HepG2 (cell line): ENCODE measurements at regions not wholly inside any gene's neighbourhood (a gene's known extent, or its start where the extent isn't known, plus 50 kb on each side); places are given as distances from the start of the nearest gene placed in this dataset.

Experiments
- ATAC-seq: fragments of 200-7000 bp; cut with Tn5 transposase; 3 replicates; pipeline ENCODE4 v1.9.1; 2020; ENCODE audit warnings: mild to moderate bottlenecking, moderate library complexity
- BruUV-seq: library from RNA; stranded (reverse); fragments of 400-500 nt; replicated peaks from 2 replicates; lab custom pipeline; 2021; lab: Mats Ljungman, UMichigan
- CTCF ChIA-PET: fragments of 300-600 bp; formaldehyde crosslinking; extraction: SDS; loops from one replicate; lab custom pipeline; 2021; ENCODE audit warnings: low total read pairs, inconsistent platforms, low intra/inter-chr PET ratio; lab: Yijun Ruan, JAX
- POLR2A ChIA-PET: fragments of 350-600 bp; sonication (Branson Sonifier 250); formaldehyde crosslinking; loops from one replicate; lab custom pipeline; 2020; ENCODE audit warnings: antibody characterized with exemption, inconsistent platforms; lab: Yijun Ruan, JAX
- DNase-seq: peaks from one replicate; pipeline ENCODE4 v3.0.0-alpha.2; 2015; ENCODE audit warnings: low spot score
- FAIRE-seq: peaks from 3 replicates; lab custom pipeline; 2011; peaks lifted over from hg19 to GRCh38; lab: Jason Lieb, UNC
- H2AFZ ChIP-seq: one replicate; pipeline ENCODE4 v1.6.1; 2011; ENCODE audit warnings: low read length, inconsistent platforms
- H3K27ac ChIP-seq: fragments of 300-600 bp; 3 replicates; pipeline ENCODE4 v1.8.0; 2011; ENCODE audit warnings: mixed run types, mild to moderate bottlenecking, mixed read lengths, low read length, inconsistent platforms; ENCODE audit not compliant: insufficient read depth; ENCODE audit errors: extremely low read length
- H3K27me3 ChIP-seq, 2 experiments: fragments of 200-600 bp in 1 of 2; 2 replicates in 1 of 2; 3 replicates in 1 of 2; pipeline versions ENCODE4 v1.6.0 to v1.8.0; 2011; ENCODE audit warnings: low read length in 2 of 2, mild to moderate bottlenecking in 2 of 2, moderate library complexity in 2 of 2, inconsistent platforms in 1 of 2; ENCODE audit not compliant: insufficient read depth in 2 of 2, control insufficient read depth in 1 of 2
- H3K36me3 ChIP-seq, 2 experiments: fragments of 200-600 bp in 1 of 2; replicated peaks in 1 of 2; 2 replicates in 1 of 2; 3 replicates in 1 of 2; pipeline versions ENCODE4 v1.5.1 to v1.8.0; 2011; ENCODE audit warnings: low read length in 2 of 2, inconsistent platforms in 1 of 2; ENCODE audit not compliant: insufficient read depth in 2 of 2, control insufficient read depth in 1 of 2
- H3K4me1 ChIP-seq: 2 replicates; pipeline ENCODE4 v1.5.1; 2012; ENCODE audit warnings: low read length, inconsistent platforms; ENCODE audit not compliant: insufficient read depth
- H3K4me2 ChIP-seq: 2 replicates; pipeline ENCODE4 v1.6.0; 2011; ENCODE audit warnings: low read depth, low read length, inconsistent platforms
- H3K4me3 ChIP-seq, 3 experiments: fragments of 200-600 bp in 1 of 3; sonication (generic), shearing (Covaris generic) in 1 of 3; replicated peaks in 1 of 3; 2 replicates each; pipeline ENCODE4 v1.5.1; 2011 to 2016; ENCODE audit warnings: low read length in 3 of 3, inconsistent platforms in 2 of 3, low read depth in 2 of 3, mild to moderate bottlenecking in 2 of 3, control low read depth in 1 of 3, mixed read lengths in 1 of 3; ENCODE audit not compliant: insufficient read depth in 1 of 3
- H3K79me2 ChIP-seq: one replicate; pipeline ENCODE4 v1.6.1; 2011; ENCODE audit warnings: low read length, inconsistent platforms; ENCODE audit not compliant: insufficient read depth
- H3K9ac ChIP-seq: 2 replicates; pipeline ENCODE4 v1.6.0; 2011; ENCODE audit warnings: mild to moderate bottlenecking, low read depth, low read length, inconsistent platforms; ENCODE audit not compliant: insufficient read depth
- H3K9me3 ChIP-seq: 2 replicates; pipeline ENCODE4 v1.5.1; 2012; ENCODE audit warnings: mild to moderate bottlenecking, low read length
- H4K20me1 ChIP-seq: 2 replicates; pipeline ENCODE4 v1.6.0; 2011; ENCODE audit warnings: inconsistent platforms, mild to moderate bottlenecking, low read length, moderate library complexity; ENCODE audit not compliant: insufficient read depth
- ATAD3A ChIP-seq: sonication (generic); formaldehyde crosslinking; IDR thresholded peaks from 2 replicates; pipeline ENCODE4 v1.4.0; 2020; ENCODE audit warnings: missing genetic modification reagents
- FIP1L1 ChIP-seq: fragments of 200-400 bp; formaldehyde crosslinking; IDR thresholded peaks from 2 replicates; pipeline ENCODE4 v1.6.1; 2018; ENCODE audit warnings: low read depth, mild to moderate bottlenecking, low read length, moderate library complexity, borderline replicate concordance; ENCODE audit not compliant: insufficient read depth
- FOSL1 ChIP-seq: sonication (generic); formaldehyde crosslinking; IDR thresholded peaks from 2 replicates; pipeline ENCODE4 v1.9.0; 2021; ENCODE audit warnings: missing genetic modification reagents, borderline replicate concordance
- GTF2F1 ChIP-seq: fragments of 150-350 bp; IDR thresholded peaks from 2 replicates; pipeline ENCODE4 v1.6.1; 2014; ENCODE audit warnings: low read length
- KMT2B ChIP-seq: IDR thresholded peaks from 2 replicates; pipeline ENCODE4 v1.6.1; 2016; ENCODE audit warnings: missing genetic modification reagents, missing compliant biosample characterization
- MXI1 ChIP-seq: IDR thresholded peaks from 3 replicates; pipeline ENCODE4 v1.6.1; 2012; ENCODE audit warnings: low read depth, low read length, inconsistent platforms, borderline replicate concordance
- NFE2 ChIP-seq: sonication (generic); formaldehyde crosslinking; IDR thresholded peaks from 2 replicates; pipeline ENCODE4 v1.4.0; 2020; ENCODE audit warnings: missing genetic modification reagents
- PLRG1 ChIP-seq: fragments of 450-650 bp; conservative IDR thresholded peaks from 2 replicates; pipeline ENCODE4 v1.6.1; 2016
- RELA ChIP-seq: sonication (generic); formaldehyde crosslinking; IDR thresholded peaks from 2 replicates; pipeline ENCODE4 v1.4.0; 2020; ENCODE audit warnings: missing genetic modification reagents
- TGIF2 ChIP-seq: IDR thresholded peaks from 2 replicates; pipeline ENCODE4 v1.6.1; 2016; ENCODE audit warnings: control low read depth, missing compliant biosample characterization
- ZNF501 ChIP-seq: sonication (generic); formaldehyde crosslinking; IDR thresholded peaks from 2 replicates; pipeline ENCODE4 v1.5.1; 2020; ENCODE audit warnings: mild to moderate bottlenecking, moderate library complexity, missing genetic modification reagents
- ZNF550 ChIP-seq: sonication (generic); formaldehyde crosslinking; IDR thresholded peaks from 2 replicates; pipeline ENCODE4 v1.4.0; 2020; ENCODE audit warnings: mild to moderate bottlenecking, missing genetic modification reagents, borderline replicate concordance
- WGBS: methylation state at CpG from one replicate; pipeline ENCODE4 v1.1.6; 2017; ENCODE audit warnings: low lambda C conversion rate; 5-methylcytosine and 5-hydroxymethylcytosine counted together
- in situ Hi-C: cut with HindIII; loops from 2 replicates; pipeline ENCODE4 v1.10.0; 2017; ENCODE audit warnings: low pct_unique_long_range_greater_than_20kb; ENCODE audit not compliant: extremely low pct_ligation_motif_present
- intact Hi-C: fragments of 100-400 bp; cut with micrococcal nuclease; formaldehyde crosslinking; loops from one replicate; pipeline ENCODE4 v1.10.0; 2022; ENCODE audit not compliant: unreplicated experiment
- TF ChIP-seq, protein P1 (sequence below): sonication (generic); formaldehyde crosslinking; IDR thresholded peaks from 2 replicates; pipeline ENCODE4 v1.4.0; 2020; ENCODE audit warnings: missing genetic modification reagents, borderline replicate concordance
- TF ChIP-seq, protein P2 (sequence below): sonication (generic); formaldehyde crosslinking; IDR thresholded peaks from 2 replicates; pipeline ENCODE4 v1.4.0; 2020; ENCODE audit warnings: missing genetic modification reagents

DNA sequence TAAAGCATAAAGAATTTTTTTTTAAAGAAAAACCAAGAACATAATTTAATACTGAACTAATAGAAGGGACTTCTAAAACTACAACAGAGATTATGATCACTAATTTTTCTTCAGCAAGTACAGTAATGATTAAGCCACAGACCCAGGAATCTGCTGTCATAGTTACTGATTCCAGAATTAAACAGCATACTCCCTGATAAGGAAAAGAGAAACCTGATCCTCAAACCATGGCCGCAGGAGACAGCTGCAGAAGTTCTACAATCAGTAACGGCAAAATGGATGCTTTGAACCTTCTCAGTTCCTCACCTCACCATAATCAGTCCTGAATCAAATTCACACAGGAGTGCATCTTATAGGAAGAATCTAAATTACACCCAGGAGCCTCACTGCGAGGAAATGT lies 939.0 kb upstream of the SLITRK1 start:
- intact Hi-C loops, result no loop called here
- ATAC-seq, result no peak
- CTCF ChIA-PET, result no interaction called here
- in situ Hi-C loops, result no loop called here
- no peaks in the 10 kb centered on the region for H3K9me3 ChIP-seq
- no peaks in the 10 kb centered on the region for H4K20me1 ChIP-seq
- no peak overlapping the region for H3K9ac ChIP-seq
- POLR2A ChIA-PET, result no interaction called here
- 0% methylated on average over 3 of the region's 3 CpGs for WGBS
- H3K79me2 ChIP-seq, result no peaks in the 10 kb centered on the region
- BruUV-seq, result no TSS peak
- no peaks in the 10 kb centered on the region for H3K4me1 ChIP-seq
- peak overlapping the region; percentile 42 for H2AFZ ChIP-seq
- no peak for DNase-seq
- no peak overlapping the region for H3K4me3 ChIP-seq
- FAIRE-seq, result no peak
- no peaks in the 10 kb centered on the region; a peak in 1 of 5 replicates for H3K27me3 ChIP-seq
- H3K4me2 ChIP-seq, result no peak overlapping the region
- H3K27ac ChIP-seq, result no peak overlapping the region
- no peaks in the 10 kb centered on the region for H3K36me3 ChIP-seq
- TF ChIP-seq FIP1L1 (no peak), GTF2F1 (no peak), ZNF550 (CRISPR knock-in tag) (no peak), RELA (no peak), ATAD3A (CRISPR knock-in tag) (no peak), KMT2B (CRISPR knock-in tag) (no peak)

DNA sequence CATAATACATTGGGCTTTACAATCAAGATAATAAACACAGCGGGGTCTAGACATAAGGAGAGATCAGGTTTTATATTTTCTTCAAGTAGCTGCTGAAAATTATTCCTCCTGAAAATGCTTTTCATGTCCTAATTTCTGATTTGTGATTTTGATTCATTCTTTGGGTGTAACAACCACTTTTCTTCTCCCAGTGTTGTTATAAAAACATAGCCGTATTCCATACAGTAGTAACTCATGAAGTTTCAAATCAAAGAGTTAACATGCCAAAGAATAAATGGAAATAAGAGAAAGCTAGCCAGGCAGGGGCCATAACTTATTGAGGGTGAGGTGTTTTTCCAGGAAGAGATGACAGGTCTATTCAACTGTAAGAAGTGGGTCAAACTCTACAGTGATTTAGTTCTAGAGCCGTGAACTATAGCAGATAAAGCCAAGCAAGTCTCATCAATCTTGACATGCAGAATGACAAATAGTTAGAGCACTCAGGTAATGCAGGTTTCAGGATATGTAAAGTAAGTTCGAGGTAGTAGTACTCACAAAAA lies 934.4 kb upstream of the SLITRK1 start:
- no peaks in the 10 kb centered on the region for H4K20me1 ChIP-seq
- intact Hi-C loops, result no loop called here
- WGBS, result 3% methylated on average over 4 of the region's 4 CpGs
- TF ChIP-seq TGIF2 (CRISPR knock-in tag) (no peak), ZNF501 (CRISPR knock-in tag) (no peak), MXI1 (no peak), PLRG1 (no peak), FOSL1 (CRISPR knock-in tag) (no peak), NFE2 (CRISPR knock-in tag) (no peak)
- TF ChIP-seq, protein P1, sequence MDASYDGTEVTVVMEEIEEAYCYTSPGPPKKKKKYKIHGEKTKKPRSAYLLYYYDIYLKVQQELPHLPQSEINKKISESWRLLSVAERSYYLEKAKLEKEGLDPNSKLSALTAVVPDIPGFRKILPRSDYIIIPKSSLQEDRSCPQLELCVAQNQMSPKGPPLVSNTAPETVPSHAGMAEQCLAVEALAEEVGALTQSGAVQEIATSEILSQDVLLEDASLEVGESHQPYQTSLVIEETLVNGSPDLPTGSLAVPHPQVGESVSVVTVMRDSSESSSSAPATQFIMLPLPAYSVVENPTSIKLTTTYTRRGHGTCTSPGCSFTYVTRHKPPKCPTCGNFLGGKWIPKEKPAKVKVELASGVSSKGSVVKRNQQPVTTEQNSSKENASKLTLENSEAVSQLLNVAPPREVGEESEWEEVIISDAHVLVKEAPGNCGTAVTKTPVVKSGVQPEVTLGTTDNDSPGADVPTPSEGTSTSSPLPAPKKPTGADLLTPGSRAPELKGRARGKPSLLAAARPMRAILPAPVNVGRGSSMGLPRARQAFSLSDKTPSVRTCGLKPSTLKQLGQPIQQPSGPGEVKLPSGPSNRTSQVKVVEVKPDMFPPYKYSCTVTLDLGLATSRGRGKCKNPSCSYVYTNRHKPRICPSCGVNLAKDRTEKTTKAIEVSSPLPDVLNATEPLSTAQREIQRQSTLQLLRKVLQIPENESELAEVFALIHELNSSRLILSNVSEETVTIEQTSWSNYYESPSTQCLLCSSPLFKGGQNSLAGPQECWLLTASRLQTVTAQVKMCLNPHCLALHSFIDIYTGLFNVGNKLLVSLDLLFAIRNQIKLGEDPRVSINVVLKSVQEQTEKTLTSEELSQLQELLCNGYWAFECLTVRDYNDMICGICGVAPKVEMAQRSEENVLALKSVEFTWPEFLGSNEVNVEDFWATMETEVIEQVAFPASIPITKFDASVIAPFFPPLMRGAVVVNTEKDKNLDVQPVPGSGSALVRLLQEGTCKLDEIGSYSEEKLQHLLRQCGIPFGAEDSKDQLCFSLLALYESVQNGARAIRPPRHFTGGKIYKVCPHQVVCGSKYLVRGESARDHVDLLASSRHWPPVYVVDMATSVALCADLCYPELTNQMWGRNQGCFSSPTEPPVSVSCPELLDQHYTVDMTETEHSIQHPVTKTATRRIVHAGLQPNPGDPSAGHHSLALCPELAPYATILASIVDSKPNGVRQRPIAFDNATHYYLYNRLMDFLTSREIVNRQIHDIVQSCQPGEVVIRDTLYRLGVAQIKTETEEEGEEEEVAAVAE, result no peak
- TF ChIP-seq, protein P2, sequence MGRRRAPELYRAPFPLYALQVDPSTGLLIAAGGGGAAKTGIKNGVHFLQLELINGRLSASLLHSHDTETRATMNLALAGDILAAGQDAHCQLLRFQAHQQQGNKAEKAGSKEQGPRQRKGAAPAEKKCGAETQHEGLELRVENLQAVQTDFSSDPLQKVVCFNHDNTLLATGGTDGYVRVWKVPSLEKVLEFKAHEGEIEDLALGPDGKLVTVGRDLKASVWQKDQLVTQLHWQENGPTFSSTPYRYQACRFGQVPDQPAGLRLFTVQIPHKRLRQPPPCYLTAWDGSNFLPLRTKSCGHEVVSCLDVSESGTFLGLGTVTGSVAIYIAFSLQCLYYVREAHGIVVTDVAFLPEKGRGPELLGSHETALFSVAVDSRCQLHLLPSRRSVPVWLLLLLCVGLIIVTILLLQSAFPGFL (CRISPR knock-in tag), result no peak

More for the DNA sequence above, 934.4 kb upstream of the SLITRK1 start:
- no peaks in the 10 kb centered on the region for H3K79me2 ChIP-seq
- no peak overlapping the region for H3K4me3 ChIP-seq
- H3K4me2 ChIP-seq, result no peak overlapping the region
- no peak overlapping the region for H2AFZ ChIP-seq
- no peak overlapping the region for H3K9ac ChIP-seq
- H3K27ac ChIP-seq, result no peak overlapping the region
- H3K4me1 ChIP-seq, result no peaks in the 10 kb centered on the region
- CTCF ChIA-PET, result no interaction called here
- in situ Hi-C loops, result no loop called here
- H3K27me3 ChIP-seq, result no peaks in the 10 kb centered on the region; a peak in 1 of 5 replicates
- FAIRE-seq (no peak), ATAC-seq (no peak), DNase-seq (no peak)
- no peaks in the 10 kb centered on the region for H3K9me3 ChIP-seq
- POLR2A ChIA-PET, result no interaction called here
- H3K36me3 ChIP-seq, result no peaks in the 10 kb centered on the region
- BruUV-seq, result no TSS peak
